Left lung (tissue), 4 donors: ENCODE measurements at regions not wholly inside any gene's neighbourhood (a gene's known extent, or its start where the extent isn't known, plus 50 kb on each side); places are given as distances from the start of the nearest gene placed in this dataset.

ENCODE experiments used
- ATAC-seq: fragments of 200-7000 bp; cut with Tn5 transposase; one replicate; pipeline ENCODE4 v1.9.1; 2020; ENCODE audit warnings: moderate library complexity
- DNase-seq, 4 donors: peaks; one replicate each; pipeline ENCODE4 v3.0.0-alpha.2; 2013 to 2020
- H3K27ac ChIP-seq, 2 donors: fragments of 200-600 bp; sonication (generic) in 1 of 2; one replicate each; pipeline versions ENCODE4 v1.5.0 to v1.8.0; 2020 to 2021
- H3K27me3 ChIP-seq, 2 donors: fragments of 200-600 bp; sonication (generic) in 1 of 2; one replicate each; pipeline versions ENCODE4 v1.5.0 to v1.8.0; 2020 to 2021
- H3K36me3 ChIP-seq, 2 donors: fragments of 200-600 bp; sonication (generic) in 1 of 2; one replicate each; pipeline versions ENCODE4 v1.5.0 to v1.8.0; 2020 to 2021
- H3K4me1 ChIP-seq, 2 donors: fragments of 200-600 bp; one replicate each; pipeline ENCODE4 v1.8.0; 2021
- H3K4me3 ChIP-seq, 2 donors: fragments of 200-600 bp; sonication (generic) in 1 of 2; one replicate each; pipeline versions ENCODE4 v1.5.0 to v1.8.0; 2020 to 2021; ENCODE audit warnings: mild to moderate bottlenecking in 1 of 2
- H3K9me3 ChIP-seq, 2 donors: fragments of 200-600 bp; sonication (generic) in 1 of 2; one replicate each; pipeline versions ENCODE4 v1.5.0 to v1.8.0; 2020 to 2021
- CTCF ChIP-seq, 2 donors: fragments of 200-600 bp; sonication (generic) in 1 of 2; IDR thresholded peaks; one replicate each; pipeline versions ENCODE4 v1.5.0 to v1.8.0; 2021; ENCODE audit warnings: antibody characterized with exemption in 2 of 2
- intact Hi-C, 2 donors: fragments of 100-400 bp; cut with DNase I; formaldehyde crosslinking; loops; one replicate each; pipeline versions ENCODE4 v1.11.2 to v1.14.2; 2022
- donor health status: DM: no; HTN: yes; CAD: no.
- donor health status: DM: no; HTN: no; CAD: no.

GRCh38 chr9:96175001-96175400 lies 127.0 kb downstream of the HSD17B3 start:
- Histone ChIP-seq H3K4me1 (no peaks in the 10 kb centered on the region), H3K27me3 (peaks cover 0 to 16% of the 10 kb centered on the region in 2 donors), H3K27ac (no peak overlapping the region), H3K36me3 (no peaks in the 10 kb centered on the region), H3K4me3 (no peak overlapping the region), H3K9me3 (no peaks in the 10 kb centered on the region)
- ATAC-seq: no peak
- DNase-seq: no peak
- no peak for TF ChIP-seq CTCF (IDR thresholded peaks at IDR 0.05)
- intact Hi-C loops: no loop called here

- intact Hi-C loops: no loop called here
- no peaks in the 10 kb centered on the region for H3K9me3 ChIP-seq
- peaks cover 0 to 16% of the 10 kb centered on the region in 2 donors for H3K27me3 ChIP-seq
- H3K4me1 ChIP-seq: no peaks in the 10 kb centered on the region
- H3K36me3 ChIP-seq: no peaks in the 10 kb centered on the region
- DNase-seq (no peak), ATAC-seq (no peak)
- no peak overlapping the region for H3K27ac ChIP-seq
- no peak overlapping the region for H3K4me3 ChIP-seq
- no peak for TF ChIP-seq CTCF (IDR thresholded peaks at IDR 0.05)
These were observed 127.6 kb downstream of the HSD17B3 start for GRCh38 chr9:96174371-96174770.

GRCh38 chr9:96173640-96174039 lies 128.3 kb downstream of the HSD17B3 start:
- no peak for DNase-seq
- H3K27ac ChIP-seq: no peak overlapping the region
- TF ChIP-seq CTCF (IDR thresholded peaks at IDR 0.05): no peak
- no peaks in the 10 kb centered on the region for H3K4me1 ChIP-seq
- ATAC-seq: no peak
- H3K4me3 ChIP-seq: no peak overlapping the region
- H3K36me3 ChIP-seq: no peaks in the 10 kb centered on the region
- peaks cover 0 to 16% of the 10 kb centered on the region in 2 donors for H3K27me3 ChIP-seq
- no peaks in the 10 kb centered on the region for H3K9me3 ChIP-seq
- intact Hi-C loops: no loop called here

GRCh38 chr9:96172797-96173196 lies 129.2 kb downstream of the HSD17B3 start:
- TF ChIP-seq CTCF (IDR thresholded peaks at IDR 0.05): no peak
- Histone ChIP-seq H3K36me3 (no peaks in the 10 kb centered on the region), H3K4me3 (no peak overlapping the region), H3K27ac (no peak overlapping the region), H3K9me3 (no peaks in the 10 kb centered on the region), H3K27me3 (peaks cover 0 to 16% of the 10 kb centered on the region in 2 donors), H3K4me1 (no peaks in the 10 kb centered on the region)
- ATAC-seq (no peak), DNase-seq (no peak)
- intact Hi-C loops: no loop called here

- no peaks in the 10 kb centered on the region for H3K36me3 ChIP-seq
- ATAC-seq (no peak), DNase-seq (peak in 2 of 4 donors; percentile 42 to 80)
- H3K4me3 ChIP-seq: no peak overlapping the region
- H3K27ac ChIP-seq: no peak overlapping the region
- H3K27me3 ChIP-seq: peaks cover 0 to 10% of the 10 kb centered on the region in 2 donors
- H3K4me1 ChIP-seq: no peaks in the 10 kb centered on the region
- no peaks in the 10 kb centered on the region for H3K9me3 ChIP-seq
- intact Hi-C loops: no loop called here
- TF ChIP-seq CTCF (IDR thresholded peaks at IDR 0.05): no peak
These were observed 130.2 kb downstream of the HSD17B3 start for GRCh38 chr9:96171728-96172127.
